ENCODE measurements at regions not wholly inside any gene's neighbourhood (a gene's known extent, or its start where the extent isn't known, plus 50 kb on each side); places are given as distances from the start of the nearest gene placed in this dataset.

DNA sequence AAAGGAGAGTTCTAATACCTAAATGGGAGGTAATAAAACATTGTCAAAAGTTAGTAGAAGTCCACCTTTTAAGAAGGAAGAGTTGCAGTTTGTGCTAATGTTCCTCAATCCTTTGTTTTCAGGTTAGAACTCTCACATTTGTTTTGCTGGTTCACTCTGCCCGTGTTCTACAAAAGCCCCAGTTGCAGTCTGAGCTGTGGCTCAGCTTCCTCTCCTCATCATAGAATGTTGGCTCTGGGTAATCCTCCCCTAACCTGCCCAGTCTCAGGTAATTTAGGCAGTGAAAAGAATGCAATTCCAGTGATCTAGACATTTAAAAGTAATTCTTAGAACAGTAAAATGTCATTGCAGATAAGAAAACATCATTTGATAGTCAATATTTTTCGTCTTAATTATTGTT lies 1410.4 kb upstream of the ZEB2 start:
- ChIA-PET CTCF (no interaction called here), POLR2A (no interaction called here)
- H3K4me1 ChIP-seq (ENCODE audit: control insufficient read depth in 2 of 2, insufficient read depth in 2 of 2, low read length in 2 of 2), result no peaks in the 10 kb centered on the region
- WGBS (ENCODE audit: insufficient coverage), result 100% methylated on average over 1 of the region's 2 CpGs
- no peak overlapping the region for H3K27ac ChIP-seq (ENCODE audit: low read length in 2 of 2)
- H3K36me3 ChIP-seq (replicated peaks in 1 of 2; ENCODE audit: control extremely low read depth in 1 of 2, control insufficient read depth in 1 of 2, extremely low read depth in 1 of 2, insufficient read depth in 2 of 2, low read length in 1 of 2), result no peaks in the 10 kb centered on the region
- no peak overlapping the region for H3K4me3 Mint-ChIP-seq
- no peak overlapping the region for H3K4me3 ChIP-seq (ENCODE audit: control extremely low read depth in 1 of 5, extremely low read depth in 1 of 5, insufficient read depth in 1 of 5, low read depth in 2 of 5, low read length in 4 of 5)
- H3K27me3 Mint-ChIP-seq, result no peaks in the 10 kb centered on the region
- intact Hi-C loops (cut with micrococcal nuclease), result no loop called here
- peaks cover 0 to 1% (median 0%) of the 10 kb centered on the region in 3 donors for H3K9me3 ChIP-seq (ENCODE audit: control extremely low read depth in 1 of 3, control insufficient read depth in 2 of 3, insufficient read depth in 1 of 3, low read length in 2 of 3)
- TF ChIP-seq, protein P1, sequence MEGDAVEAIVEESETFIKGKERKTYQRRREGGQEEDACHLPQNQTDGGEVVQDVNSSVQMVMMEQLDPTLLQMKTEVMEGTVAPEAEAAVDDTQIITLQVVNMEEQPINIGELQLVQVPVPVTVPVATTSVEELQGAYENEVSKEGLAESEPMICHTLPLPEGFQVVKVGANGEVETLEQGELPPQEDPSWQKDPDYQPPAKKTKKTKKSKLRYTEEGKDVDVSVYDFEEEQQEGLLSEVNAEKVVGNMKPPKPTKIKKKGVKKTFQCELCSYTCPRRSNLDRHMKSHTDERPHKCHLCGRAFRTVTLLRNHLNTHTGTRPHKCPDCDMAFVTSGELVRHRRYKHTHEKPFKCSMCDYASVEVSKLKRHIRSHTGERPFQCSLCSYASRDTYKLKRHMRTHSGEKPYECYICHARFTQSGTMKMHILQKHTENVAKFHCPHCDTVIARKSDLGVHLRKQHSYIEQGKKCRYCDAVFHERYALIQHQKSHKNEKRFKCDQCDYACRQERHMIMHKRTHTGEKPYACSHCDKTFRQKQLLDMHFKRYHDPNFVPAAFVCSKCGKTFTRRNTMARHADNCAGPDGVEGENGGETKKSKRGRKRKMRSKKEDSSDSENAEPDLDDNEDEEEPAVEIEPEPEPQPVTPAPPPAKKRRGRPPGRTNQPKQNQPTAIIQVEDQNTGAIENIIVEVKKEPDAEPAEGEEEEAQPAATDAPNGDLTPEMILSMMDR (IDR thresholded peaks at IDR 0.05), result no peak
- TF ChIP-seq EZH2 (IDR thresholded peaks at IDR 0.05; ENCODE audit: borderline replicate concordance, insufficient read depth, low read depth, low read length, poor library complexity, severe bottlenecking), result no peak
- no peak overlapping the region for H3K4me2 ChIP-seq (replicated peaks; ENCODE audit: low read depth, low read length, poor library complexity, severe bottlenecking)
- peaks cover 6% of the 10 kb centered on the region for H3K4me1 Mint-ChIP-seq
- no peak overlapping the region for H3K9ac ChIP-seq (ENCODE audit: low read length)
- no peak overlapping the region for H2AFZ ChIP-seq (ENCODE audit: insufficient read depth, low read depth, low read length, poor library complexity, severe bottlenecking)
- H4K20me1 ChIP-seq (ENCODE audit: control insufficient read depth, insufficient read depth, low read length, poor library complexity, severe bottlenecking), result no peaks in the 10 kb centered on the region
- H3K27ac Mint-ChIP-seq, result no peak overlapping the region
- no peaks in the 10 kb centered on the region for H3K27me3 ChIP-seq (replicated peaks in 1 of 4; ENCODE audit: control extremely low read depth in 1 of 4, control insufficient read depth in 3 of 4, insufficient read depth in 4 of 4, low read length in 3 of 4)
- ATAC-seq (ENCODE audit: low read depth), result no peak
- DNase-seq, result no peak
- no peaks in the 10 kb centered on the region for H3K9me3 Mint-ChIP-seq (ENCODE audit: insufficient read depth)
- no peaks in the 10 kb centered on the region for H3K79me2 ChIP-seq (ENCODE audit: control insufficient read depth, insufficient read depth, low read length)

DNA sequence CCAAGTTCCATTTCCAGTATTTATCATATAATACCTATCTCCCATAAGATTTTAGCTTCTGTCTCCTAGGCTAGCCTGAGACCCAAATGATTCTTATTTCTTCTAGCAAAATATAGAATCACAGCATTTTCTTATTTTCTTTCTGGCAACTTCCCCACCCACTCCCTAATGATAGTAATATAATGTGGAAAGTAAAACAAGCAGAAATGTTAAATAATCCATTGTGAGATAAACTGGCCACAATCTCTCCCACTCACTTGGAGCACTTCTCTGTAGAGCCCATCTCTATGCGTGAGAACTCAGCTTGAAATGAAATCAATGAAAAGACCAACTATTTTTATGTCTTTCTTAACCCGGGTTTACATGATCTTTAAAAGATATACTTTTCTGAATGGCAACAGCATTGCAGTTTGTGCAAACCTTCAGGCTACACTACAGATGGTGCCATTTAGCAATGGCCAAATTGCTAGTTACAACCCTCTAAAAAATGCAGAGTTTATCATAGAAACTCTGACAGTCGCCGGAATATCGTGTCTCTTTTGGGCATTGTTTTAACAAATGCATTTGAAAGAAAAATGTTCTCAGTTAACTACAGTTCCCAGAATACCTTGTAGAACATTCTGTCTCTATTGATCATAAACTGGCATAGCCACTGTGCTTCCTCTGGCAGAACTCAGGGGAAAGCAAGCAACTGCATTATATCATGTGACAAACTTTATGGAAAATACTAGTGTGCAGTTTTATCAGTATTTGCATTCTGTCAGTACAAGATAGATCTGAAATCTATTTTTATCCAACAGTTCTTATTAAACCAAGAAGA lies 1407.4 kb upstream of the ZEB2 start:
- no peak overlapping the region for H3K4me3 ChIP-seq (ENCODE audit: control extremely low read depth in 1 of 5, extremely low read depth in 1 of 5, insufficient read depth in 1 of 5, low read depth in 2 of 5, low read length in 4 of 5)
- no peaks in the 10 kb centered on the region for H3K36me3 ChIP-seq (replicated peaks in 1 of 2; ENCODE audit: control extremely low read depth in 1 of 2, control insufficient read depth in 1 of 2, extremely low read depth in 1 of 2, insufficient read depth in 2 of 2, low read length in 1 of 2)
- H4K20me1 ChIP-seq (ENCODE audit: control insufficient read depth, insufficient read depth, low read length, poor library complexity, severe bottlenecking), result no peaks in the 10 kb centered on the region
- no peaks in the 10 kb centered on the region for H3K9me3 Mint-ChIP-seq (ENCODE audit: insufficient read depth)
- no peak overlapping the region for H3K4me2 ChIP-seq (replicated peaks; ENCODE audit: low read depth, low read length, poor library complexity, severe bottlenecking)
- TF ChIP-seq EZH2 (IDR thresholded peaks at IDR 0.05; ENCODE audit: borderline replicate concordance, insufficient read depth, low read depth, low read length, poor library complexity, severe bottlenecking), result no peak
- TF ChIP-seq, protein P1 (IDR thresholded peaks at IDR 0.05), result no peak
- no peak overlapping the region for H3K4me3 Mint-ChIP-seq
- intact Hi-C loops (cut with micrococcal nuclease), result no loop called here
- peaks cover 0 to 1% (median 0%) of the 10 kb centered on the region in 3 donors for H3K9me3 ChIP-seq (ENCODE audit: control extremely low read depth in 1 of 3, control insufficient read depth in 2 of 3, insufficient read depth in 1 of 3, low read length in 2 of 3)
- 75% methylated on average over 5 of the region's 5 CpGs for WGBS (ENCODE audit: insufficient coverage)
- H3K27ac Mint-ChIP-seq, result no peak overlapping the region
- H3K4me1 Mint-ChIP-seq, result peaks cover 13% of the 10 kb centered on the region
- no peaks in the 10 kb centered on the region for H3K27me3 Mint-ChIP-seq
- H3K79me2 ChIP-seq (ENCODE audit: control insufficient read depth, insufficient read depth, low read length), result no peaks in the 10 kb centered on the region
- ChIA-PET POLR2A (no interaction called here), CTCF (interaction anchor here (0.7 kb wide), 1 partner anchor 595 kb away, joined by 3 read pairs; no protein-coding TSS in a partner anchor)
- H3K4me1 ChIP-seq (ENCODE audit: control insufficient read depth in 2 of 2, insufficient read depth in 2 of 2, low read length in 2 of 2), result no peaks in the 10 kb centered on the region
- DNase-seq (no peak), ATAC-seq (ENCODE audit: low read depth) (no peak)
- no peaks in the 10 kb centered on the region for H3K27me3 ChIP-seq (replicated peaks in 1 of 4; ENCODE audit: control extremely low read depth in 1 of 4, control insufficient read depth in 3 of 4, insufficient read depth in 4 of 4, low read length in 3 of 4)
- H3K9ac ChIP-seq (ENCODE audit: low read length), result no peak overlapping the region
- no peak overlapping the region for H3K27ac ChIP-seq (ENCODE audit: low read length in 2 of 2)
- H2AFZ ChIP-seq (ENCODE audit: insufficient read depth, low read depth, low read length, poor library complexity, severe bottlenecking), result no peak overlapping the region
